ENCODE measurements at regions not wholly inside any gene's neighbourhood (a gene's known extent, or its start where the extent isn't known, plus 50 kb on each side); places are given as distances from the start of the nearest gene placed in this dataset.

DNA sequence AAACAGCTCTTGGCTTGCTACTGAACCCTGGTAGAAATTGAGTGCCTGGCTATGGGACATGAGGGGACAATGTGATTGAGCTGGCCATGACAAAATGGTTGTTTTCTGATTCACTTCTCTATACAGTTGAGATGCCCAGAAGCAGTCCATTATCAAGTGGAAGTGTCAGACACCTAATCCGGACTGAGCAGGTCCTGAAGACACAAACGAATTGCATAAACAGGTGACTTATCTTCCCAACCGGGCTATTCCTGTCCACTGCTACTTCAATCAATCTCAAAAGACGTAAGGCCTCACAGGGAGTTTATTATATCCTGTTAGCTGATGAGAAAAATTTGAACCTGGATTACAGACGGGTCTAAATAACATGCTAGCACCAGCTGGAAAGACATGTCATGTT lies 105.5 kb upstream of the WAC start:
- TF ChIP-seq, protein P1, sequence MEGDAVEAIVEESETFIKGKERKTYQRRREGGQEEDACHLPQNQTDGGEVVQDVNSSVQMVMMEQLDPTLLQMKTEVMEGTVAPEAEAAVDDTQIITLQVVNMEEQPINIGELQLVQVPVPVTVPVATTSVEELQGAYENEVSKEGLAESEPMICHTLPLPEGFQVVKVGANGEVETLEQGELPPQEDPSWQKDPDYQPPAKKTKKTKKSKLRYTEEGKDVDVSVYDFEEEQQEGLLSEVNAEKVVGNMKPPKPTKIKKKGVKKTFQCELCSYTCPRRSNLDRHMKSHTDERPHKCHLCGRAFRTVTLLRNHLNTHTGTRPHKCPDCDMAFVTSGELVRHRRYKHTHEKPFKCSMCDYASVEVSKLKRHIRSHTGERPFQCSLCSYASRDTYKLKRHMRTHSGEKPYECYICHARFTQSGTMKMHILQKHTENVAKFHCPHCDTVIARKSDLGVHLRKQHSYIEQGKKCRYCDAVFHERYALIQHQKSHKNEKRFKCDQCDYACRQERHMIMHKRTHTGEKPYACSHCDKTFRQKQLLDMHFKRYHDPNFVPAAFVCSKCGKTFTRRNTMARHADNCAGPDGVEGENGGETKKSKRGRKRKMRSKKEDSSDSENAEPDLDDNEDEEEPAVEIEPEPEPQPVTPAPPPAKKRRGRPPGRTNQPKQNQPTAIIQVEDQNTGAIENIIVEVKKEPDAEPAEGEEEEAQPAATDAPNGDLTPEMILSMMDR (IDR thresholded peaks at IDR 0.05; ENCODE audit: low read depth, low read length), result no peak
- no peak for TF ChIP-seq EZH2phosphoT487 (IDR thresholded peaks at IDR 0.05; ENCODE audit: low read depth)
